ENCODE measurements at regions not wholly inside any gene's neighbourhood (a gene's known extent, or its start where the extent isn't known, plus 50 kb on each side); places are given as distances from the start of the nearest gene placed in this dataset.

DNA sequence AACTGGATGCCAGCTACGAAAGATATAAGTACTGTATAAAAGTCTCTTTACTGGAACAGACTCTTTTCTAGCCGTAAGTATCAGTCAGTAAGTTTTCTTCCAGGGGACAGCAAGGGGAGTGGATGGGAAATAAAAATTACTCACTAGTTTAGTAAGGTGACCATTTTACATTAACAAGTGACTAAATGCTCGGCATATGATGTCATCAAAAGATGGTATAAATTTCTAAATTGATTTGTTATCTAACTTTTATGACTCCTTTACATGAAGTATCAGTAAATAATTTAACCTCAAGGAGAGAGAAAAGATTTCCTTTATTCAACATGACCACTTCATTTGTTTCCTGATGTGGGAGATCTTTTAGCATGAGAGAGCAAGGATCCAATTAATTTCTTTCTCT is 859.0 kb upstream of the LRRTM1 start:
- FAIRE-seq, result no peak

DNA sequence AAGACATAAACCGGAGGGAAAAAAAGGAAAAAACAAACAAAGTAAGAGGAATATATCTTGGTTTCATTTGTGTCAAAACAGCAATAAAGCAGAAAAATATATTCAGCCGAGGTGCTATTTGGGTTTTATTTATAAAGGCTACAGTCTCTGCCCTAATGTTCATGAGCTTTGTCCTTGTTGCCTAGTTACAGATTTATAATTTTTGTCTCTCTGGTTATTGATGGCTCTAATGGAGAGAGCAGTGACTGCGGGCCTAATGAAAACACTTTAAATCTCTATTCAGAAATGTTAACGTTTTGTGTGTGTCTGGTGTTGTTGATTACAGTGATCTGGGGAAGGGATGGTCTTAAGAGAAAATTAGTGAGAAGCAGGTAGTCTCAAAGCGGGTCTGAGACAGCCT is 854.0 kb upstream of the LRRTM1 start:
- Histone ChIP-seq H3K27me3 (ENCODE audit: control insufficient read depth, insufficient read depth, low read length) (no peaks in the 10 kb centered on the region), H3K4me3 (ENCODE audit: low read length in 3 of 3) (no peak overlapping the region), H3K36me3 (ENCODE audit: control insufficient read depth in 2 of 3, insufficient read depth in 3 of 3, low read length in 3 of 3) (no peaks in the 10 kb centered on the region), H3K27ac (ENCODE audit: low read depth in 2 of 2, low read length in 2 of 2) (no peak overlapping the region), H3K9ac (ENCODE audit: low read length in 3 of 3) (no peak overlapping the region), H3K4me1 (ENCODE audit: control insufficient read depth in 2 of 3, insufficient read depth in 2 of 3, low read depth in 1 of 3, low read length in 3 of 3) (no peaks in the 10 kb centered on the region), H3K9me3 (ENCODE audit: control insufficient read depth in 2 of 3, insufficient read depth in 1 of 3, low read length in 3 of 3) (no peaks in the 10 kb centered on the region)
- DNase-seq, result no peak
- no peak for FAIRE-seq
- intact Hi-C loops (cut with DNase I), result no loop called here
- TF ChIP-seq, protein P1, sequence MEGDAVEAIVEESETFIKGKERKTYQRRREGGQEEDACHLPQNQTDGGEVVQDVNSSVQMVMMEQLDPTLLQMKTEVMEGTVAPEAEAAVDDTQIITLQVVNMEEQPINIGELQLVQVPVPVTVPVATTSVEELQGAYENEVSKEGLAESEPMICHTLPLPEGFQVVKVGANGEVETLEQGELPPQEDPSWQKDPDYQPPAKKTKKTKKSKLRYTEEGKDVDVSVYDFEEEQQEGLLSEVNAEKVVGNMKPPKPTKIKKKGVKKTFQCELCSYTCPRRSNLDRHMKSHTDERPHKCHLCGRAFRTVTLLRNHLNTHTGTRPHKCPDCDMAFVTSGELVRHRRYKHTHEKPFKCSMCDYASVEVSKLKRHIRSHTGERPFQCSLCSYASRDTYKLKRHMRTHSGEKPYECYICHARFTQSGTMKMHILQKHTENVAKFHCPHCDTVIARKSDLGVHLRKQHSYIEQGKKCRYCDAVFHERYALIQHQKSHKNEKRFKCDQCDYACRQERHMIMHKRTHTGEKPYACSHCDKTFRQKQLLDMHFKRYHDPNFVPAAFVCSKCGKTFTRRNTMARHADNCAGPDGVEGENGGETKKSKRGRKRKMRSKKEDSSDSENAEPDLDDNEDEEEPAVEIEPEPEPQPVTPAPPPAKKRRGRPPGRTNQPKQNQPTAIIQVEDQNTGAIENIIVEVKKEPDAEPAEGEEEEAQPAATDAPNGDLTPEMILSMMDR (IDR thresholded peaks at IDR 0.05; ENCODE audit: borderline replicate concordance, extremely low read depth, insufficient read depth), result no peak

More for the DNA sequence above, 859.0 kb upstream of the LRRTM1 start:
- no peaks in the 10 kb centered on the region for H3K9me3 ChIP-seq (ENCODE audit: control insufficient read depth in 2 of 3, insufficient read depth in 1 of 3, low read length in 3 of 3)
- H3K4me1 ChIP-seq (ENCODE audit: control insufficient read depth in 2 of 3, insufficient read depth in 2 of 3, low read depth in 1 of 3, low read length in 3 of 3), result no peaks in the 10 kb centered on the region
- no peak overlapping the region for H3K4me3 ChIP-seq (ENCODE audit: low read length in 3 of 3)
- no peaks in the 10 kb centered on the region for H3K36me3 ChIP-seq (ENCODE audit: control insufficient read depth in 2 of 3, insufficient read depth in 3 of 3, low read length in 3 of 3)
- TF ChIP-seq, protein P1 (IDR thresholded peaks at IDR 0.05; ENCODE audit: borderline replicate concordance, extremely low read depth, insufficient read depth), result no peak
- no peaks in the 10 kb centered on the region for H3K27me3 ChIP-seq (ENCODE audit: control insufficient read depth, insufficient read depth, low read length)
- H3K9ac ChIP-seq (ENCODE audit: low read length in 3 of 3), result no peak overlapping the region
- no peak overlapping the region for H3K27ac ChIP-seq (ENCODE audit: low read depth in 2 of 2, low read length in 2 of 2)
- no peak for DNase-seq
- intact Hi-C loops (cut with DNase I), result no loop called here

DNA sequence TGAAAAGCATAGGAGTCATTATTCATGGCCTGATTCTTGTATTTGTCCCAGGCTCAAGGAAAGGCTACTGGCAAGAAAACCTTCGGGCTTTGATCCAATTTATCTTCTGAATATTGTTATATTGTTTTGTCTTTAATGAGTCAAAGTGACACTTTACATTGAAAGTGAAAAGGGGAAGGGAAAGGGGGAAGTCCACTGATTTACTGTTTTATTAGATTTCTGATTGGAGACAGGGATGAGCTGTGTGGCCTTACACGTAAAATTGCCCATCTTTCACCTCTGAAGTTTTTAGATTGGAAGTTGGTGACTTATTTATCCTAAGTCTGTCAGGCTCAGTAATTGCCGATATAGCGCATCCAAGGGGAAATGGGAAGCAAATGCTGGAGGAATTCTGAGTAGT is 843.8 kb upstream of the LRRTM1 start:
- Histone ChIP-seq H3K9ac (ENCODE audit: low read length in 3 of 3) (no peak overlapping the region), H3K36me3 (ENCODE audit: control insufficient read depth in 2 of 3, insufficient read depth in 3 of 3, low read length in 3 of 3) (no peaks in the 10 kb centered on the region), H3K4me1 (ENCODE audit: control insufficient read depth in 2 of 3, insufficient read depth in 2 of 3, low read depth in 1 of 3, low read length in 3 of 3) (no peaks in the 10 kb centered on the region), H3K27me3 (ENCODE audit: control insufficient read depth, insufficient read depth, low read length) (no peaks in the 10 kb centered on the region), H3K9me3 (ENCODE audit: control insufficient read depth in 2 of 3, insufficient read depth in 1 of 3, low read length in 3 of 3) (no peaks in the 10 kb centered on the region), H3K27ac (ENCODE audit: low read depth in 2 of 2, low read length in 2 of 2) (no peak overlapping the region), H3K4me3 (ENCODE audit: low read length in 3 of 3) (no peak overlapping the region)
- TF ChIP-seq, protein P1 (IDR thresholded peaks at IDR 0.05; ENCODE audit: borderline replicate concordance, extremely low read depth, insufficient read depth), result no peak
- intact Hi-C loops (cut with DNase I), result no loop called here
- no peak for FAIRE-seq
- DNase-seq, result no peak

DNA sequence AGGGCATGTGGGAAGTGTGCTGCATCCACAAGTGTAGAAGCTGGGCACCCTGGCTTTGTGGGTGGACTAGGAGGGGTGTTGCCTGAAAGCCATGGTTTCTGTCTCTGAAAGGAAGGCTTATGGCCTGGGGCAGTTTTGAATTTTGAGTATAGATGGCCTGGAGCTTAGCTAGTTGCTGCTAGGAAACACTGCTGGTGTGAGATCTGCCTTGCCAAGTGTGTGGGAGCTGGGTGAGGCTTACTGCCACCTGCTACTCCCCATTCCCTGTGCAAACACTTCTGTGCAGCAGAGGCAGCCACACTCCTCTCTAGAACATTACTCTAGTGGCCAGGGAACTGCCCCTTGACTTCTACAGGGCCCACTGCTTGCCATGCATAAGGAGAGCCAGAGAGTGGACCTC is 831.7 kb upstream of the LRRTM1 start:
- TF ChIP-seq, protein P1 (IDR thresholded peaks at IDR 0.05; ENCODE audit: borderline replicate concordance, extremely low read depth, insufficient read depth), result no peak
- intact Hi-C loops (cut with DNase I), result no loop called here
- FAIRE-seq, result no peak

More for the DNA sequence above, 831.7 kb upstream of the LRRTM1 start:
- Histone ChIP-seq H3K4me1 (ENCODE audit: control insufficient read depth in 2 of 3, insufficient read depth in 2 of 3, low read depth in 1 of 3, low read length in 3 of 3) (no peaks in the 10 kb centered on the region), H3K9ac (ENCODE audit: low read length in 3 of 3) (no peak overlapping the region), H3K27me3 (ENCODE audit: control insufficient read depth, insufficient read depth, low read length) (no peaks in the 10 kb centered on the region), H3K27ac (ENCODE audit: low read depth in 2 of 2, low read length in 2 of 2) (no peak overlapping the region), H3K36me3 (ENCODE audit: control insufficient read depth in 2 of 3, insufficient read depth in 3 of 3, low read length in 3 of 3) (no peaks in the 10 kb centered on the region), H3K4me3 (ENCODE audit: low read length in 3 of 3) (no peak overlapping the region), H3K9me3 (ENCODE audit: control insufficient read depth in 2 of 3, insufficient read depth in 1 of 3, low read length in 3 of 3) (peaks cover 0 to 11% (median 0%) of the 10 kb centered on the region in 3 donors)
- no peak for DNase-seq
